ENCODE measurements at regions not wholly inside any gene's neighbourhood (a gene's known extent, or its start where the extent isn't known, plus 50 kb on each side); places are given as distances from the start of the nearest gene placed in this dataset.
A peak's percentile ranks its signal among the peaks of the same experiment; 100 is the strongest.

GRCh38 chr12:59096246-59096645, 175.9 kb upstream of the LRIG3 start:
- TF ChIP-seq YY1 (IDR thresholded peaks at IDR 0.05; ENCODE audit: low read depth) (no peak), FOXM1 (IDR thresholded peaks at IDR 0.05; ENCODE audit: borderline replicate concordance, low read depth) (no peak)

- TF ChIP-seq RAD21 (IDR thresholded peaks at IDR 0.05; ENCODE audit: low read depth) (no peak), TEAD4 (IDR thresholded peaks at IDR 0.05) (no peak), CEBPB (IDR thresholded peaks at IDR 0.05) (no peak), MAX (IDR thresholded peaks at IDR 0.05) (no peak), EGR1 (IDR thresholded peaks at IDR 0.05) (no peak), REST (IDR thresholded peaks at IDR 0.05; ENCODE audit: low read depth) (no peak), YY1 (IDR thresholded peaks at IDR 0.05; ENCODE audit: low read depth) (no peak), CREB1 (IDR thresholded peaks at IDR 0.05; ENCODE audit: low read depth) (no peak), USF1 (IDR thresholded peaks at IDR 0.05) (no peak), ZBTB7A (IDR thresholded peaks at IDR 0.05; ENCODE audit: low read depth) (no peak), TAF1 (IDR thresholded peaks at IDR 0.05; ENCODE audit: low read depth) (no peak), EP300 (IDR thresholded peaks at IDR 0.05; ENCODE audit: borderline replicate concordance) (no peak), TCF12 (IDR thresholded peaks at IDR 0.05; ENCODE audit: low read depth) (no peak), FOXM1 (IDR thresholded peaks at IDR 0.05; ENCODE audit: borderline replicate concordance, low read depth) (no peak), NFIC (IDR thresholded peaks at IDR 0.05) (no peak)
Observed at GRCh38 chr12:59093073-59093772, 172.9 kb upstream of the LRIG3 start.

- TF ChIP-seq USF1 (IDR thresholded peaks at IDR 0.05) (no peak), MAX (IDR thresholded peaks at IDR 0.05) (no peak)
Observed at GRCh38 chr12:59088673-59089072, 168.4 kb upstream of the LRIG3 start.

- TF ChIP-seq NFIC (IDR thresholded peaks at IDR 0.05) (no peak), CREB1 (IDR thresholded peaks at IDR 0.05; ENCODE audit: low read depth) (no peak), RAD21 (IDR thresholded peaks at IDR 0.05; ENCODE audit: low read depth) (no peak), TEAD4 (IDR thresholded peaks at IDR 0.05) (no peak), EGR1 (IDR thresholded peaks at IDR 0.05) (no peak), ZBTB7A (IDR thresholded peaks at IDR 0.05; ENCODE audit: low read depth) (no peak), YY1 (IDR thresholded peaks at IDR 0.05; ENCODE audit: low read depth) (no peak), MAX (IDR thresholded peaks at IDR 0.05) (no peak), TCF12 (IDR thresholded peaks at IDR 0.05; ENCODE audit: low read depth) (no peak), REST (IDR thresholded peaks at IDR 0.05; ENCODE audit: low read depth) (no peak), CEBPB (IDR thresholded peaks at IDR 0.05) (no peak), FOXM1 (IDR thresholded peaks at IDR 0.05; ENCODE audit: borderline replicate concordance, low read depth) (no peak)
Observed at GRCh38 chr12:59087691-59088090, 167.4 kb upstream of the LRIG3 start.

GRCh38 chr12:59087077-59087673, 166.9 kb upstream of the LRIG3 start:
- TF ChIP-seq RAD21 (IDR thresholded peaks at IDR 0.05; ENCODE audit: low read depth) (peak; percentile 62), USF1 (IDR thresholded peaks at IDR 0.05) (no peak)

GRCh38 chr12:59086126-59086525, 165.8 kb upstream of the LRIG3 start:
- TF ChIP-seq NFIC (IDR thresholded peaks at IDR 0.05) = no peak
- TF ChIP-seq YY1 (IDR thresholded peaks at IDR 0.05; ENCODE audit: low read depth) = no peak
- TF ChIP-seq RAD21 (IDR thresholded peaks at IDR 0.05; ENCODE audit: low read depth) = no peak
- no peak for TF ChIP-seq ZBTB7A (IDR thresholded peaks at IDR 0.05; ENCODE audit: low read depth)
- no peak for TF ChIP-seq FOXM1 (IDR thresholded peaks at IDR 0.05; ENCODE audit: borderline replicate concordance, low read depth)
- TF ChIP-seq REST (IDR thresholded peaks at IDR 0.05; ENCODE audit: low read depth) = no peak
- TF ChIP-seq EGR1 (IDR thresholded peaks at IDR 0.05) = no peak
- TF ChIP-seq USF1 (IDR thresholded peaks at IDR 0.05) = no peak
- no peak for TF ChIP-seq CEBPB (IDR thresholded peaks at IDR 0.05)
- no peak for TF ChIP-seq TEAD4 (IDR thresholded peaks at IDR 0.05)
- TF ChIP-seq TAF1 (IDR thresholded peaks at IDR 0.05; ENCODE audit: low read depth) = no peak
